ENCODE measurements at regions not wholly inside any gene's neighbourhood (a gene's known extent, or its start where the extent isn't known, plus 50 kb on each side); places are given as distances from the start of the nearest gene placed in this dataset.

GRCh38 chr17:83183145-83183948, 103.9 kb downstream of the METRNL start:
- no peak for TF ChIP-seq CTCF (IDR thresholded peaks at IDR 0.05)
- TF ChIP-seq EZH2 (IDR thresholded peaks at IDR 0.05; ENCODE audit: borderline replicate concordance, insufficient read depth, low read depth, low read length, poor library complexity, severe bottlenecking), result no peak
- Histone ChIP-seq H3K79me2 (ENCODE audit: control insufficient read depth, insufficient read depth, low read length) (no peaks in the 10 kb centered on the region), H3K4me1 (ENCODE audit: control insufficient read depth in 2 of 2, insufficient read depth in 2 of 2, low read length in 2 of 2) (no peaks in the 10 kb centered on the region), H3K9ac (ENCODE audit: low read length) (no peak overlapping the region), H2AFZ (ENCODE audit: insufficient read depth, low read depth, low read length, poor library complexity, severe bottlenecking) (no peak overlapping the region), H3K4me3 (ENCODE audit: control extremely low read depth in 1 of 5, extremely low read depth in 1 of 5, insufficient read depth in 1 of 5, low read depth in 2 of 5, low read length in 4 of 5) (no peak overlapping the region), H3K27ac (ENCODE audit: low read length in 2 of 2) (no peak overlapping the region), H3K36me3 (replicated peaks in 1 of 2; ENCODE audit: control extremely low read depth in 1 of 2, control insufficient read depth in 1 of 2, extremely low read depth in 1 of 2, insufficient read depth in 2 of 2, low read length in 1 of 2) (no peaks in the 10 kb centered on the region), H3K27me3 (replicated peaks in 1 of 4; ENCODE audit: control extremely low read depth in 1 of 4, control insufficient read depth in 3 of 4, insufficient read depth in 4 of 4, low read length in 3 of 4) (peaks cover 0 to 4% (median 0%) of the 10 kb centered on the region in 4 experiments), H4K20me1 (ENCODE audit: control insufficient read depth, insufficient read depth, low read length, poor library complexity, severe bottlenecking) (no peaks in the 10 kb centered on the region), H3K9me3 (ENCODE audit: control extremely low read depth in 1 of 3, control insufficient read depth in 2 of 3, insufficient read depth in 1 of 3, low read length in 2 of 3) (peaks cover 0 to 8% (median 0%) of the 10 kb centered on the region in 3 donors), H3K4me2 (replicated peaks; ENCODE audit: low read depth, low read length, poor library complexity, severe bottlenecking) (no peak overlapping the region)
- Mint-ChIP-seq H3K9me3 (ENCODE audit: insufficient read depth) (no peaks in the 10 kb centered on the region), H3K4me3 (no peak overlapping the region), H3K27ac (no peak overlapping the region), H3K27me3 (peaks cover 7% of the 10 kb centered on the region), H3K4me1 (no peaks in the 10 kb centered on the region)
- CTCF ChIA-PET, result interaction anchor here (0.5 kb wide), 1 partner anchor 1050 kb away, joined by 3 read pairs; no protein-coding TSS in a partner anchor
- DNase-seq, result no peak
- 93% methylated on average over 27 of the region's 28 CpGs for WGBS (ENCODE audit: insufficient coverage)
- ATAC-seq (ENCODE audit: low read depth), result no peak
- POLR2A ChIA-PET, result no interaction called here
- intact Hi-C loops (cut with micrococcal nuclease), result no loop called here

- H3K27me3 ChIP-seq (replicated peaks in 1 of 4; ENCODE audit: control extremely low read depth in 1 of 4, control insufficient read depth in 3 of 4, insufficient read depth in 4 of 4, low read length in 3 of 4), result peaks cover 0 to 4% (median 0%) of the 10 kb centered on the region in 4 experiments
- ChIA-PET CTCF (no interaction called here), POLR2A (no interaction called here)
- H4K20me1 ChIP-seq (ENCODE audit: control insufficient read depth, insufficient read depth, low read length, poor library complexity, severe bottlenecking), result no peaks in the 10 kb centered on the region
- H3K9ac ChIP-seq (ENCODE audit: low read length), result no peak overlapping the region
- DNase-seq (no peak), ATAC-seq (ENCODE audit: low read depth) (no peak)
- Mint-ChIP-seq H3K27me3 (peaks cover 12% of the 10 kb centered on the region), H3K4me1 (no peaks in the 10 kb centered on the region), H3K27ac (no peak overlapping the region), H3K4me3 (no peak overlapping the region), H3K9me3 (ENCODE audit: insufficient read depth) (no peaks in the 10 kb centered on the region)
- no peaks in the 10 kb centered on the region for H3K4me1 ChIP-seq (ENCODE audit: control insufficient read depth in 2 of 2, insufficient read depth in 2 of 2, low read length in 2 of 2)
- TF ChIP-seq CTCF (IDR thresholded peaks at IDR 0.05) (no peak), EZH2 (IDR thresholded peaks at IDR 0.05; ENCODE audit: borderline replicate concordance, insufficient read depth, low read depth, low read length, poor library complexity, severe bottlenecking) (no peak)
- peaks cover 0 to 8% (median 0%) of the 10 kb centered on the region in 3 donors for H3K9me3 ChIP-seq (ENCODE audit: control extremely low read depth in 1 of 3, control insufficient read depth in 2 of 3, insufficient read depth in 1 of 3, low read length in 2 of 3)
- H3K4me2 ChIP-seq (replicated peaks; ENCODE audit: low read depth, low read length, poor library complexity, severe bottlenecking), result no peak overlapping the region
- no peak overlapping the region for H2AFZ ChIP-seq (ENCODE audit: insufficient read depth, low read depth, low read length, poor library complexity, severe bottlenecking)
- intact Hi-C loops (cut with micrococcal nuclease), result no loop called here
- no peak overlapping the region for H3K27ac ChIP-seq (ENCODE audit: low read length in 2 of 2)
- H3K79me2 ChIP-seq (ENCODE audit: control insufficient read depth, insufficient read depth, low read length), result no peaks in the 10 kb centered on the region
- WGBS (ENCODE audit: insufficient coverage), result 92% methylated on average over 15 of the region's 15 CpGs
- H3K36me3 ChIP-seq (replicated peaks in 1 of 2; ENCODE audit: control extremely low read depth in 1 of 2, control insufficient read depth in 1 of 2, extremely low read depth in 1 of 2, insufficient read depth in 2 of 2, low read length in 1 of 2), result no peaks in the 10 kb centered on the region
- no peak overlapping the region for H3K4me3 ChIP-seq (ENCODE audit: control extremely low read depth in 1 of 5, extremely low read depth in 1 of 5, insufficient read depth in 1 of 5, low read depth in 2 of 5, low read length in 4 of 5)
These were observed 104.6 kb downstream of the METRNL start for GRCh38 chr17:83183951-83184506.

All from B cell (primary cell).